HG02610 (cell line): ENCODE measurements at regions not wholly inside any gene's neighbourhood (a gene's known extent, or its start where the extent isn't known, plus 50 kb on each side); places are given as distances from the start of the nearest gene placed in this dataset.
"Not testable (repeated sequence)": the region's sequence is repeated elsewhere in the genome, so short reads cannot be mapped to it uniquely, and the experiment has no call there.

Experiments used
- ATAC-seq: cut with Tn5 transposase; IDR thresholded peaks from one replicate; pipeline ENCODE4 v1.9.1; 2021; ENCODE audit warnings: mild to moderate bottlenecking, moderate library complexity; ENCODE audit not compliant: unreplicated experiment

- ATAC-seq = no peak
Observed at GRCh38 chr4:86522349-86522748, 71.8 kb upstream of the PTPN13 start.

DNA sequence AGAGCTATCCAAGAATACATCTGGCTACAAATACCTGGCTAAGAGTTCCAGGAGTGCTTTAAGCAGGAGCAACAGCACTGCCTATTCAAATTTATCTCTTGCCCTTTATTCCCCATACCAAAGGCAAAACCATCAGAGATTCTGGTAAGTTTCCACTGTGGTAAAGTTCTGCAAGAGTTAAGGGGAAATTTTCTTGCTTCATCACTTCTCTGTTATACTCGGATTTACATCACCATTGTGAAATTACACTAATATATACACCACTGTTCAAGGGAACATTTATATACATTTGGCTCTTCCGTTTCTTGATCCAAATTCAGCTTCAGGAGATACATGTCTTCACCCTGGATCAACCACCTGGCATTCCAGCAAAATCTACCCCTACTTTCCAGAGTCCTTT lies 70.8 kb upstream of the PTPN13 start:
- ATAC-seq = no peak

GRCh38 chr4:86527713-86528112 lies 66.4 kb upstream of the PTPN13 start:
- ATAC-seq = not testable (repeated sequence)

DNA sequence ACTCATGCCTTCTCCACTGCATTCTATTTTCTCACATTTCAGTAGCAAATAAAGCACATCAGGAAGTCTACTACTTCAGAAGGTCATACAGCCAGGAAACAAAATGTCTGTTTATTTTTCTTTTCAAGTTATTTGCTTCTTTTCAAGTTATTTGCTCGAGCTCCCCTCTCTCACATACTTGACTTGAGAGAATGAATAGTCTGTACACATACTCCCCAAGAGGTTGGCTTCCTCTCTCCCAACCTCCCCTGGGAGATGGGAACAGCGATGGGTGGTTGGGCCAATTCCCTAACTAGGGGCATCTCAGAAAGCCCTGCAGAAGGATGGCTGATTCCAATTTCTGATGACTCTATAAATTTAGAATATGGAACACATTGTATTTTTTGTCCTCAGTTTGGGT lies 64.7 kb upstream of the PTPN13 start:
- ATAC-seq = no peak

DNA sequence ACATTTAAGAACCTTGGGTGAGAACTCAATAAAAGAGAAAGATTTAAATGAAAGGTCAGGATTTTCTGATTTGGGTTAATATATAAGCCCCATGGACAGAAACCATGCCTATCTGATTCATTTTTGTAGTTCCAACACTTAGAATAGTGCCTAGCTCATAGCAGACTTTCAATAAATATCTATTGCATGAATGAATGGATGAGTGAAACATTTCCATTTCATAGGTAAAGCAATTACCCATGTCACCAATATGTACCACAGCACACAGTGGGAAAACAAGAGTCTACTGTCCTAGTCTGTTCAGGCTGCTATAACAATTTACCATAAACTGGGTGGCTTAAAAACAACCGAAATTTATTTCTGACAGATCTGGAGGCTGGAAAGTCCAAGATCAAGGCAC lies 63.9 kb upstream of the PTPN13 start:
- peak; percentile 58 for ATAC-seq

- no peak for ATAC-seq
Observed at GRCh38 chr4:86531440-86531839, 62.7 kb upstream of the PTPN13 start.

- no peak for ATAC-seq
Observed at GRCh38 chr4:86532851-86533250, 61.3 kb upstream of the PTPN13 start.

DNA sequence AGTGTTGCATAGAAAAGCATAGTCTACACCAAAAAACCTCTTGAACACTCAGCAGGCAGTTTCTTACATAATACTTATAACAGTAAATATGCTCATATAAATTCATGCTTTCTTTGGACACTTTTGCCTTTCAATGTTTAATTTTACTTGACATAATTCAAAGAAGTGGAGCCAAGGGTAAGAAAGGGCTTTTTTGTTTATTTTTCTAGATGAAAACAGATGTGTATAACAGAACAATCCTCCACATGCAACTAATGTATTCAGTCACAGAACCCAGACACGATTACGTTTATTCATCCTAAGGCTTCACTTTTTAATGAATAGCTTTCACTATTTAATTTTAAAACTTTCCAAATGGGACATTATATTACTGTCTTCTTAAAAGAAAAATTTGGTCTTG lies 58.0 kb upstream of the PTPN13 start:
- ATAC-seq = no peak

GRCh38 chr4:86542319-86543027 lies 51.6 kb upstream of the PTPN13 start:
- no peak for ATAC-seq

GRCh38 chr4:86543080-86543479 lies 51.0 kb upstream of the PTPN13 start:
- no peak for ATAC-seq

GRCh38 chr4:86543560-86544309 lies 50.4 kb upstream of the PTPN13 start:
- ATAC-seq = no peak

- ATAC-seq = peak; percentile 93
Observed at GRCh38 chr4:86544310-86544966, 49.7 kb upstream of the PTPN13 start.
